WERI-Rb-1 (cell line): ENCODE measurements at regions not wholly inside any gene's neighbourhood (a gene's known extent, or its start where the extent isn't known, plus 50 kb on each side); places are given as distances from the start of the nearest gene placed in this dataset.

Source experiments
- DNase-seq: peaks from one replicate; pipeline ENCODE4 v3.0.0-alpha.2; 2020
- H3K27ac ChIP-seq: fragments of 250-450 bp; sonication (Bioruptor Pico); 2 replicates; pipeline ENCODE4 v1.5.1; 2020; ENCODE audit warnings: mild to moderate bottlenecking, moderate library complexity
- H3K27me3 ChIP-seq: fragments of 250-450 bp; sonication (Bioruptor Pico); 2 replicates; pipeline ENCODE4 v1.5.1; 2021; ENCODE audit warnings: mild to moderate bottlenecking, low read depth, moderate library complexity; ENCODE audit not compliant: insufficient read depth, severe bottlenecking
- H3K36me3 ChIP-seq: fragments of 250-450 bp; sonication (Bioruptor Pico); 2 replicates; pipeline ENCODE4 v1.5.1; 2020; ENCODE audit warnings: mild to moderate bottlenecking, moderate library complexity
- H3K4me3 ChIP-seq: 2 replicates; pipeline ENCODE4 v1.5.1; 2011; ENCODE audit warnings: low read depth, mild to moderate bottlenecking, control low read depth, low read length
- H3K9me3 ChIP-seq: fragments of 250-450 bp; sonication (Bioruptor Pico); 2 replicates; pipeline ENCODE4 v1.5.1; 2021; ENCODE audit warnings: mild to moderate bottlenecking, moderate library complexity; ENCODE audit not compliant: severe bottlenecking
- CTCF ChIP-seq: IDR thresholded peaks from 2 replicates; pipeline ENCODE4 v1.5.1; 2011; ENCODE audit warnings: low read depth, mild to moderate bottlenecking, control low read depth, inconsistent platforms, low read length

- Histone ChIP-seq H3K9me3 (no peaks in the 10 kb centered on the region), H3K4me3 (no peak overlapping the region), H3K36me3 (no peaks in the 10 kb centered on the region), H3K27me3 (no peaks in the 10 kb centered on the region), H3K27ac (no peak overlapping the region)
- no peak for TF ChIP-seq CTCF
- no peak for DNase-seq
These were observed 811.5 kb upstream of the ANO3 start for GRCh38 chr11:25520459-25520858.

GRCh38 chr11:25527841-25528240 lies 804.1 kb upstream of the ANO3 start:
- Histone ChIP-seq H3K9me3 (no peaks in the 10 kb centered on the region), H3K4me3 (no peak overlapping the region), H3K27ac (no peak overlapping the region), H3K27me3 (no peaks in the 10 kb centered on the region), H3K36me3 (no peaks in the 10 kb centered on the region)
- no peak for DNase-seq
- TF ChIP-seq CTCF: no peak

DNA sequence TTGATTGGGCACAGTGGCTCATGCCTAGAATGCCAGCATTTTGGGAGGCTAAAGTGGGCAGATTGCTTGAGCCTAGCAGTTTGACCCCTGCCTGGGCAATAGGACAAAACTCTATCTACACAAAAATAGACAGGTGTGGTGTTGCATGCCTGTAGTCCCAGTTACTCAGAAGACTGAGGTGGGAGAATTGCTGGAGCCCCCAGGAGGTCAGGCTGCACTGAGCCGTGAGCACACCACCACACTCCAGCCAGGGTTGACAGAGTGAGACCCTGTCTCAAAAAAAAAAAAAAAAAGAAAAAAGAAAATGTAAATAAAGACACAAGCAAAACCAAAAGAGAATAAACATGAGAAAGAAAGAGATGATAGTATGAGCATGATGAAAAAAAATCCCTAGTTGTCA lies 802.4 kb upstream of the ANO3 start:
- Histone ChIP-seq H3K27me3 (no peaks in the 10 kb centered on the region), H3K36me3 (no peaks in the 10 kb centered on the region), H3K27ac (no peak overlapping the region), H3K9me3 (no peaks in the 10 kb centered on the region), H3K4me3 (no peak overlapping the region)
- TF ChIP-seq CTCF: no peak
- DNase-seq: no peak

GRCh38 chr11:25535467-25536272 lies 796.3 kb upstream of the ANO3 start:
- TF ChIP-seq CTCF: no peak
- H3K9me3 ChIP-seq: no peaks in the 10 kb centered on the region
- no peak overlapping the region for H3K27ac ChIP-seq
- H3K36me3 ChIP-seq: no peaks in the 10 kb centered on the region
- H3K4me3 ChIP-seq: no peak overlapping the region
- no peak for DNase-seq
- no peaks in the 10 kb centered on the region for H3K27me3 ChIP-seq

DNA sequence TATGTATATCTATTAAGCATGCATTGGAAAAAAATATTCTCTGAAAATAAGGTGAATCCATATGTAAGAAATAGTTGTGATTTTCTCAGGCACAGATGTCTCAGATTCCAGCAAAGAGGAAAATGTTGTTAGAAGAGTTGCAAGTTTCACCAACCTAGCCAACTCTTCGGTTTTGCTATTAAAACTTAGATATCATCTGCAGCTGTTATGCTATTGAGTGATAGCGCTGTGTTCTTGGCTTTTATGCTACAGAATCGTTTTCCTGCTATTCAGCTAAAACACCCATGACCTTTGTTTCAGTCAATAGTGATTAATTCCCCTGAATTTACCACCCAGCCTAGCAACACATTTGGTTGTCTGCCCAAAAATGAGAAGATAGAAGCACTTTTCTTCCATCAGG lies 795.6 kb upstream of the ANO3 start:
- DNase-seq: no peak
- no peaks in the 10 kb centered on the region for H3K36me3 ChIP-seq
- no peaks in the 10 kb centered on the region for H3K9me3 ChIP-seq
- no peaks in the 10 kb centered on the region for H3K27me3 ChIP-seq
- no peak for TF ChIP-seq CTCF
- no peak overlapping the region for H3K27ac ChIP-seq
- no peak overlapping the region for H3K4me3 ChIP-seq

DNA sequence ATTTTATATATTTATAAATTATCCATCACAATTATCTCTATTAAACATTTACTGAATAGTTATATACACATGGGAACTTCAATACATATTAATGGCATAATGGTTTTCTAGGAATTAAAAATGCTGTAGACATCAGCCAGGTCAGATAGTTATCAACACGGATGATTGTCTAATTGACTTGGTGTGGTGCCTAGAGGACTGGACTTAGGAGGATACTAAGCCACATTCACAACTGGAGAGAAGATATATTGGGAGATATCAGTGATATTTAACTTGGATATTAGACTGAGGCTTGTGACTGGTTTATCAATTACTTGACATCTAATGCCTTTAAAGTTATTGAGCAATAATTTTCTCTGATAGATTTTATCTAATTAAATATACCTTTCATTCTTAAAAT lies 794.5 kb upstream of the ANO3 start:
- H3K36me3 ChIP-seq: no peaks in the 10 kb centered on the region
- DNase-seq: no peak
- no peaks in the 10 kb centered on the region for H3K27me3 ChIP-seq
- no peak overlapping the region for H3K4me3 ChIP-seq
- no peak for TF ChIP-seq CTCF
- H3K9me3 ChIP-seq: no peaks in the 10 kb centered on the region
- no peak overlapping the region for H3K27ac ChIP-seq
